RWPE1 (cell line): ENCODE measurements at regions not wholly inside any gene's neighbourhood (a gene's known extent, or its start where the extent isn't known, plus 50 kb on each side); places are given as distances from the start of the nearest gene placed in this dataset.
"Not testable (repeated sequence)": the region's sequence is repeated elsewhere in the genome, so short reads cannot be mapped to it uniquely, and the experiment has no call there.

Experiments
- CTCF ChIA-PET: fragments of 350-600 bp; sonication (Branson Sonifier 250); formaldehyde crosslinking; extraction: SDS; loops from one replicate; lab custom pipeline; 2021; lab: Yijun Ruan, JAX
- POLR2A ChIA-PET: fragments of 400-600 bp; formaldehyde crosslinking; extraction: SDS; loops from one replicate; lab custom pipeline; 2020; ENCODE audit warnings: antibody characterized with exemption; ENCODE audit not compliant: low non-redundant PET; lab: Yijun Ruan, JAX
- DNase-seq: peaks from one replicate; pipeline ENCODE4 v3.0.0; 2012; ENCODE audit warnings: low spot score
- H3K27ac ChIP-seq: fragments of 450-650 bp; 2 replicates; pipeline ENCODE4 v1.5.1; 2017
- CTCF ChIP-seq: fragments of 450-650 bp; conservative IDR thresholded peaks from 2 replicates; pipeline ENCODE4 v1.5.1; 2017; ENCODE audit warnings: low read depth, mild to moderate bottlenecking

GRCh38 chrX:35626124-35626523 lies 172.0 kb upstream of the MAGEB16 start:
- POLR2A ChIA-PET = no interaction called here
- CTCF ChIA-PET = no interaction called here
- no peak for DNase-seq

GRCh38 chrX:35635971-35636370 lies 162.2 kb upstream of the MAGEB16 start:
- DNase-seq, H3K27ac ChIP-seq, POLR2A ChIA-PET, CTCF ChIA-PET: not testable (repeated sequence)

More at GRCh38 chrX:35626124-35626523, 172.0 kb upstream of the MAGEB16 start:
- no peak for TF ChIP-seq CTCF
- no peak overlapping the region for H3K27ac ChIP-seq

- H3K27ac ChIP-seq = no peak overlapping the region
- CTCF ChIA-PET = no interaction called here
- DNase-seq = no peak
- POLR2A ChIA-PET = no interaction called here
- no peak for TF ChIP-seq CTCF
Observed at GRCh38 chrX:35664833-35665232, 133.3 kb upstream of the MAGEB16 start.

- ChIA-PET CTCF (no interaction called here), POLR2A (no interaction called here)
- no peak overlapping the region for H3K27ac ChIP-seq
- no peak for DNase-seq
- TF ChIP-seq CTCF = no peak
Observed at GRCh38 chrX:35665311-35665710, 132.8 kb upstream of the MAGEB16 start.

- TF ChIP-seq CTCF = no peak
- POLR2A ChIA-PET = no interaction called here
- no peak for DNase-seq
- H3K27ac ChIP-seq = no peak overlapping the region
- CTCF ChIA-PET = no interaction called here
Observed at GRCh38 chrX:35670889-35671288, 127.3 kb upstream of the MAGEB16 start.

GRCh38 chrX:35675151-35675550 lies 123.0 kb upstream of the MAGEB16 start:
- TF ChIP-seq CTCF = no peak
- no peak for DNase-seq
- ChIA-PET CTCF (interaction anchor here (1.0 kb wide), 1 partner anchor 216 kb away, joined by 3 read pairs; no protein-coding TSS in a partner anchor), POLR2A (no interaction called here)
- H3K27ac ChIP-seq = no peak overlapping the region

GRCh38 chrX:35680940-35681346 lies 117.2 kb upstream of the MAGEB16 start:
- DNase-seq = no peak
- TF ChIP-seq CTCF = no peak
- H3K27ac ChIP-seq = no peak overlapping the region
- POLR2A ChIA-PET = interaction anchor here (0.7 kb wide), 1 partner anchor 13 kb away, joined by 3 read pairs; no protein-coding TSS in a partner anchor
- CTCF ChIA-PET = no interaction called here
